ENCODE measurements at regions not wholly inside any gene's neighbourhood (a gene's known extent, or its start where the extent isn't known, plus 50 kb on each side); places are given as distances from the start of the nearest gene placed in this dataset.

DNA sequence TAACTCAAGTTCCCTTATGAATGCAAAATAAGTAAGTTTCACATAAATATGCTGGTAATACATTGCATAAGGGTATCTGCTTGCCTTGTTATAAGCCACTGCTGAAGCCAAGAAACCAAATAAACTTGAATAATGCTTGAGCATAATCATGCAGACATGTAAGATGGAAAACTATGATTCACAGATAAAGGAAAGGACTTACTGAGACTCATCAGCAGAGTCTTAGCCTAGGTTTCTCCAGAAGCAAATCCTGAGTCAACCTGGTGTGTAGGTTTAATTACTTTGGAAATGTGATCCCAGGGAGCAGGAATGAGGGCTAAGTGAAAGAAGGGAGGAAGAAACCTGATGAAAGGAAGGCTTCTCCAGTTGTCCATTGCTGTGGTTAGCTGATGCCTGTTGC lies 107.7 kb upstream of the BTG1 start:
- no TSS peak for BruUV-seq (replicated peaks)
- Histone ChIP-seq H3K27me3 (ENCODE audit: control insufficient read depth, insufficient read depth, low read length) (no peaks in the 10 kb centered on the region), H3K4me3 (ENCODE audit: low read depth in 2 of 2, low read length in 2 of 2) (no peak overlapping the region), H3K9me3 (ENCODE audit: control insufficient read depth, insufficient read depth, low read depth, low read length) (no peaks in the 10 kb centered on the region), H3K27ac (ENCODE audit: low read length) (no peak overlapping the region), H3K4me1 (ENCODE audit: control insufficient read depth, insufficient read depth, low read length) (no peaks in the 10 kb centered on the region), H3K36me3 (ENCODE audit: control insufficient read depth, insufficient read depth, low read length) (no peaks in the 10 kb centered on the region)
- DNase-seq (ENCODE audit: low read depth, low spot score) (no peak), ATAC-seq (no peak)
- intact Hi-C loops (cut with micrococcal nuclease; ENCODE audit: unreplicated experiment) (no loop called here), in situ Hi-C loops (cut with HindIII; ENCODE audit: low pct_unique_long_range_greater_than_20kb, low sequenced_read_pairs) (no loop called here)
- no peak for TF ChIP-seq CTCF (IDR thresholded peaks at IDR 0.05)
- no peak for TF ChIP-seq TCF7L2 (IDR thresholded peaks at IDR 0.05; ENCODE audit: low read depth, low read length)
- no peak for TF ChIP-seq SIN3A (IDR thresholded peaks at IDR 0.05; ENCODE audit: borderline replicate concordance, insufficient read depth, low read depth, low read length)
- TF ChIP-seq POLR2AphosphoS5 (IDR thresholded peaks at IDR 0.05; ENCODE audit: low read depth, low read length): no peak
- no peak for TF ChIP-seq REST (IDR thresholded peaks at IDR 0.05; ENCODE audit: insufficient read depth in 1 of 2, low read depth in 2 of 2, low read length in 1 of 2)
- ChIA-PET CTCF (no interaction called here), POLR2A (no interaction called here)

- ATAC-seq: no peak
- no peak for DNase-seq (ENCODE audit: low read depth, low spot score)
- Histone ChIP-seq H3K27ac (ENCODE audit: low read length) (no peak overlapping the region), H3K27me3 (ENCODE audit: control insufficient read depth, insufficient read depth, low read length) (no peaks in the 10 kb centered on the region), H3K4me3 (ENCODE audit: low read depth in 2 of 2, low read length in 2 of 2) (no peak overlapping the region), H3K4me1 (ENCODE audit: control insufficient read depth, insufficient read depth, low read length) (no peaks in the 10 kb centered on the region), H3K9me3 (ENCODE audit: control insufficient read depth, insufficient read depth, low read depth, low read length) (no peaks in the 10 kb centered on the region), H3K36me3 (ENCODE audit: control insufficient read depth, insufficient read depth, low read length) (no peaks in the 10 kb centered on the region)
- no TSS peak for BruUV-seq (replicated peaks)
- intact Hi-C loops (cut with micrococcal nuclease; ENCODE audit: unreplicated experiment): no loop called here
- in situ Hi-C loops (cut with HindIII; ENCODE audit: low pct_unique_long_range_greater_than_20kb, low sequenced_read_pairs): no loop called here
- TF ChIP-seq CTCF (IDR thresholded peaks at IDR 0.05) (no peak), SIN3A (IDR thresholded peaks at IDR 0.05; ENCODE audit: borderline replicate concordance, insufficient read depth, low read depth, low read length) (no peak), POLR2AphosphoS5 (IDR thresholded peaks at IDR 0.05; ENCODE audit: low read depth, low read length) (no peak), REST (IDR thresholded peaks at IDR 0.05; ENCODE audit: insufficient read depth in 1 of 2, low read depth in 2 of 2, low read length in 1 of 2) (no peak), TCF7L2 (IDR thresholded peaks at IDR 0.05; ENCODE audit: low read depth, low read length) (no peak)
- POLR2A ChIA-PET: no interaction called here
- CTCF ChIA-PET: no interaction called here
Measured at GRCh38 chr12:92248977-92249376, 103.3 kb upstream of the BTG1 start.
